ENCODE measurements at regions not wholly inside any gene's neighbourhood (a gene's known extent, or its start where the extent isn't known, plus 50 kb on each side); places are given as distances from the start of the nearest gene placed in this dataset.
"Not testable (repeated sequence)": the region's sequence is repeated elsewhere in the genome, so short reads cannot be mapped to it uniquely, and the experiment has no call there.

DNA sequence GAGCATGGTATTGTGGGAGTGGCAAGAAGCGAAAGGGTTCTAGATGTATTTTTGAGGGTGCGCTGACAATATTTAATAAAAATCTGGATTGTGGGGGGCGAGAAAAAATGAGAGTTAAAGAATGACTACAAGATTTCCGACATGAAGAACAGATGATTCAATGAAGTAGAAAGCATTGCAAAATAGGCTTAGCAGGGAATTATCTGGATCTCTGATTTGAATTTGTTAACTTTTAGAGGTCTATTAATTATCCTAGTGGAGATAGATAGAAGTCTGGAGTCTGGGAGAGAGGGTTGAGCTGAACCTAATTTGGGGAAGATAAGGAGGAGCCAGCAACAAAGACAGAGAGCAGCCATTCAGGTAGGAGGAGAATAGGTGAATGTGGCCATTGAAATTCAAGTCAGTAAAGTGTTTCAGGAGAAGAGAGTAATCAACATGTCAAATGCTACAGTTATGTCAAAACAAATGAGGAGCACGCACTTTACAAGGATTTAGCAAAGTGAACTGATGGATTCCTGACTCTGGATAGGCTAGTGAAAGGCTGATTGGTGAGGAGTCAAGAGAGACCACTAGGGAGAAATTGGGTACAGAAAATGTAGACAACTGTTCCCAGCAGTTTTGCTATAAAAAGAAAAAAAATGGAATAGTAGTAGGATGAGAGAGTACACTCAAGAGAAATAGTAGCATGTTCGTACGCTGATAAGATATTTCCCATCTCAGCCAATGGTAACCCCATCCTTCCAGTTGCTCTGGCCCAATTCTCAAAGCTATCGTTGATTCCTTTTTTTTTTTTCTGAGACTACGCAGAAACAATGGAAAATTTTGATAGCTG, 393.2 kb upstream of the CXADR start:
- Mint-ChIP-seq H3K4me3 (ENCODE audit: unreplicated experiment) (no peak overlapping the region), H3K36me3 (ENCODE audit: unreplicated experiment) (no peaks in the 10 kb centered on the region)
- DNase-seq = no peak

GRCh38 chr21:17127395-17127794, 385.4 kb upstream of the CXADR start:
- not testable (repeated sequence) for H3K4me3 Mint-ChIP-seq (ENCODE audit: unreplicated experiment); H3K9me3 Mint-ChIP-seq (ENCODE audit: unreplicated experiment); H3K36me3 Mint-ChIP-seq (ENCODE audit: unreplicated experiment); H3K27ac Mint-ChIP-seq (ENCODE audit: unreplicated experiment); H3K4me1 Mint-ChIP-seq (ENCODE audit: low read depth, unreplicated experiment); H3K27me3 Mint-ChIP-seq (ENCODE audit: unreplicated experiment); DNase-seq

More for the DNA sequence above, 393.2 kb upstream of the CXADR start:
- H3K27me3 Mint-ChIP-seq (ENCODE audit: unreplicated experiment) = no peaks in the 10 kb centered on the region
- H3K27ac Mint-ChIP-seq (ENCODE audit: unreplicated experiment) = no peak overlapping the region
- H3K9me3 Mint-ChIP-seq (ENCODE audit: unreplicated experiment) = peaks cover 3% of the 10 kb centered on the region
- no peaks in the 10 kb centered on the region for H3K4me1 Mint-ChIP-seq (ENCODE audit: low read depth, unreplicated experiment)
- TF ChIP-seq, protein P1, sequence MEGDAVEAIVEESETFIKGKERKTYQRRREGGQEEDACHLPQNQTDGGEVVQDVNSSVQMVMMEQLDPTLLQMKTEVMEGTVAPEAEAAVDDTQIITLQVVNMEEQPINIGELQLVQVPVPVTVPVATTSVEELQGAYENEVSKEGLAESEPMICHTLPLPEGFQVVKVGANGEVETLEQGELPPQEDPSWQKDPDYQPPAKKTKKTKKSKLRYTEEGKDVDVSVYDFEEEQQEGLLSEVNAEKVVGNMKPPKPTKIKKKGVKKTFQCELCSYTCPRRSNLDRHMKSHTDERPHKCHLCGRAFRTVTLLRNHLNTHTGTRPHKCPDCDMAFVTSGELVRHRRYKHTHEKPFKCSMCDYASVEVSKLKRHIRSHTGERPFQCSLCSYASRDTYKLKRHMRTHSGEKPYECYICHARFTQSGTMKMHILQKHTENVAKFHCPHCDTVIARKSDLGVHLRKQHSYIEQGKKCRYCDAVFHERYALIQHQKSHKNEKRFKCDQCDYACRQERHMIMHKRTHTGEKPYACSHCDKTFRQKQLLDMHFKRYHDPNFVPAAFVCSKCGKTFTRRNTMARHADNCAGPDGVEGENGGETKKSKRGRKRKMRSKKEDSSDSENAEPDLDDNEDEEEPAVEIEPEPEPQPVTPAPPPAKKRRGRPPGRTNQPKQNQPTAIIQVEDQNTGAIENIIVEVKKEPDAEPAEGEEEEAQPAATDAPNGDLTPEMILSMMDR (IDR thresholded peaks at IDR 0.05; ENCODE audit: partially characterized antibody, unreplicated experiment) = no peak

DNA sequence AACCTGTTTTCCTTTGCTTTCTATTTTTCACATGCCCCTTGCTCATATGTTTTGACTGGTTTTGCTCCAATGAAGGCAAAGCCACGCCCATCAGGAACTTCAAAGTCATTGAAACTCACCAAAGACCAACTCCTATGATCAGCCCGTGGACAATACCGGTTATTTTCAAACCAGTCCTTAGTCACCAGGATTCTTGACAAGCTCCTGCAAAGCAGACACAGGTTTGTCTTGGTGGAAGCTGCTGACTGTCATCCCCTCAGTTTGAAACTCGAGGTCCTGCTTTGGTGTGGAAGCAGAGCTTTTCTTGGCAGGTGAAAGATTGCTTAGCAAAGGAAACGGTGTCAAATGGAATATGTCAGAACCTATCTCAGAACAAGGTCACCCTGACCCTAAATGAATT, 384.7 kb upstream of the CXADR start:
- no peak overlapping the region for H3K4me3 Mint-ChIP-seq (ENCODE audit: unreplicated experiment)
- no peak for DNase-seq
- H3K36me3 Mint-ChIP-seq (ENCODE audit: unreplicated experiment) = no peaks in the 10 kb centered on the region
- TF ChIP-seq, protein P1 (IDR thresholded peaks at IDR 0.05; ENCODE audit: partially characterized antibody, unreplicated experiment) = no peak
- no peaks in the 10 kb centered on the region for H3K4me1 Mint-ChIP-seq (ENCODE audit: low read depth, unreplicated experiment)
- no peak overlapping the region for H3K27ac Mint-ChIP-seq (ENCODE audit: unreplicated experiment)
- peaks cover 1% of the 10 kb centered on the region for H3K9me3 Mint-ChIP-seq (ENCODE audit: unreplicated experiment)
- no peaks in the 10 kb centered on the region for H3K27me3 Mint-ChIP-seq (ENCODE audit: unreplicated experiment)

- H3K9me3 Mint-ChIP-seq (ENCODE audit: unreplicated experiment); H3K27me3 Mint-ChIP-seq (ENCODE audit: unreplicated experiment); H3K4me3 Mint-ChIP-seq (ENCODE audit: unreplicated experiment); H3K4me1 Mint-ChIP-seq (ENCODE audit: low read depth, unreplicated experiment); DNase-seq; H3K36me3 Mint-ChIP-seq (ENCODE audit: unreplicated experiment); H3K27ac Mint-ChIP-seq (ENCODE audit: unreplicated experiment): not testable (repeated sequence)
Measured at GRCh38 chr21:17139159-17139558, 373.7 kb upstream of the CXADR start.

GRCh38 chr21:17139696-17140095, 373.1 kb upstream of the CXADR start:
- no peak for DNase-seq
- no peaks in the 10 kb centered on the region for H3K36me3 Mint-ChIP-seq (ENCODE audit: unreplicated experiment)
- H3K27me3 Mint-ChIP-seq (ENCODE audit: unreplicated experiment) = no peaks in the 10 kb centered on the region
- no peak overlapping the region for H3K27ac Mint-ChIP-seq (ENCODE audit: unreplicated experiment)
- H3K4me3 Mint-ChIP-seq (ENCODE audit: unreplicated experiment) = no peak overlapping the region
- TF ChIP-seq, protein P1 (IDR thresholded peaks at IDR 0.05; ENCODE audit: partially characterized antibody, unreplicated experiment) = no peak
- no peaks in the 10 kb centered on the region for H3K9me3 Mint-ChIP-seq (ENCODE audit: unreplicated experiment)
- H3K4me1 Mint-ChIP-seq (ENCODE audit: low read depth, unreplicated experiment) = peaks cover 4% of the 10 kb centered on the region

DNA sequence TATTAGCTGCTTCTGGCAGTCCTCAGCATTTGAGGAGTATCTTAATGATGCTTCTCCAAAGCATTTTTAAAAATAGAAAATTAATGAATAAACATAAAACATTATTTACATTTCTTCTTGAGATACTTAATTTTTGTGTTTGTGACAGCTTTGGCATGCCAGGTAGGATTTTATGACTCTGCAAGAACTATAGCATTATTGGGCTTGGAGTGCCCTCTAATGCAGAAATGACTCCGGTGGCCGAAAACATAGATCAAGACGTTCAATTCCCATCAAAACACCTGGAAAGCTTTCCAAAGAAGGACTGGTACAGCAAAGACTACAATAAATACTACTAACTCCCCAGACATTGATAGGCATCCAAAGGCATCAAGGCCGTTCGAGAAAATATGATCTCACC, 366.4 kb upstream of the CXADR start:
- DNase-seq = no peak
- Mint-ChIP-seq H3K9me3 (ENCODE audit: unreplicated experiment) (no peaks in the 10 kb centered on the region), H3K27ac (ENCODE audit: unreplicated experiment) (no peak overlapping the region), H3K4me1 (ENCODE audit: low read depth, unreplicated experiment) (peaks cover 4% of the 10 kb centered on the region), H3K4me3 (ENCODE audit: unreplicated experiment) (no peak overlapping the region), H3K36me3 (ENCODE audit: unreplicated experiment) (no peaks in the 10 kb centered on the region), H3K27me3 (ENCODE audit: unreplicated experiment) (no peaks in the 10 kb centered on the region)
- TF ChIP-seq, protein P1 (IDR thresholded peaks at IDR 0.05; ENCODE audit: partially characterized antibody, unreplicated experiment) = no peak

All from glutamatergic neuron (in vitro differentiated cells).